Stomach (tissue), 8 donors: ENCODE measurements at regions not wholly inside any gene's neighbourhood (a gene's known extent, or its start where the extent isn't known, plus 50 kb on each side); places are given as distances from the start of the nearest gene placed in this dataset.

ENCODE experiments used
- DNase-seq, 2 donors: peaks; one replicate each; pipeline versions ENCODE4 v3.0.0 to v3.0.0-alpha.2; 2013 to 2019
- H3K27ac ChIP-seq, 5 donors: fragments of 200-600 bp in 4 of 5; sonication (generic) in 4 of 5; one replicate each; pipeline ENCODE4 v1.5.1; 2013 to 2019; ENCODE audit warnings: mild to moderate bottlenecking in 1 of 5, moderate library complexity in 1 of 5
- H3K27me3 ChIP-seq, 3 donors: fragments of 200-600 bp; sonication (generic); one replicate each; pipeline ENCODE4 v1.5.1; 2017 to 2019; ENCODE audit warnings: mixed run types in 1 of 3
- H3K36me3 ChIP-seq, 4 donors: fragments of 200-600 bp; sonication (generic); 1 replicate in 3 of 4; 2 replicates in 1 of 4; pipeline ENCODE4 v1.5.1; 2016 to 2019
- H3K4me1 ChIP-seq, 4 donors: fragments of 200-600 bp; sonication (generic); one replicate each; pipeline ENCODE4 v1.5.1; 2016 to 2019
- H3K4me3 ChIP-seq, 4 donors: fragments of 200-600 bp; sonication (generic) in 3 of 4; one replicate each; pipeline ENCODE4 v1.5.1; 2016 to 2019; ENCODE audit warnings: mild to moderate bottlenecking in 1 of 4
- H3K9me3 ChIP-seq, 4 donors: fragments of 200-600 bp; sonication (generic); one replicate each; pipeline ENCODE4 v1.5.1; 2016 to 2019
- EP300 ChIP-seq: sonication (generic); formaldehyde crosslinking; IDR thresholded peaks from one replicate; pipeline ENCODE4 v1.6.1; 2017; ENCODE audit warnings: antibody characterized with exemption
- POLR2A ChIP-seq, 4 donors: fragments of 450-650 bp; IDR thresholded peaks; one replicate each; pipeline ENCODE4 v1.6.1; 2016; ENCODE audit warnings: antibody characterized with exemption in 4 of 4, control low read depth in 2 of 4, mild to moderate bottlenecking in 1 of 4, moderate library complexity in 1 of 4
- POLR2AphosphoS5 ChIP-seq, 3 donors: sonication (generic); formaldehyde crosslinking; IDR thresholded peaks; one replicate each; pipeline ENCODE4 v1.6.1; 2016; ENCODE audit warnings: antibody characterized with exemption in 3 of 3
- WGBS, 5 donors: extraction: QIAGEN DNeasy Blood & Tissue Kit in 3 of 5; methylation state at CpG; one replicate each; pipeline versions ENCODE4 v1.1.5 to v1.1.7; 2013 to 2018; 5-methylcytosine and 5-hydroxymethylcytosine counted together
- intact Hi-C: fragments of 100-400 bp; cut with DNase I; formaldehyde crosslinking; loops from one replicate; pipeline ENCODE4 v1.15.1; 2023; ENCODE audit warnings: low total_unique reads
- TF ChIP-seq, protein P1 (sequence below), 7 experiments: fragments of 450-650 bp in 4 of 7; fragments of 200-600 bp in 3 of 7; sonication (generic) in 3 of 7; IDR thresholded peaks; one replicate each; pipeline ENCODE4 v1.5.1; 2016 to 2019; ENCODE audit warnings: antibody characterized with exemption in 7 of 7, control low read depth in 2 of 7, mild to moderate bottlenecking in 1 of 7
- donor health status: healthy with polysubstance abuse.
- donor health status: Bipolar disorder and iron deficiency.
- donor health status: healthy.

DNA sequence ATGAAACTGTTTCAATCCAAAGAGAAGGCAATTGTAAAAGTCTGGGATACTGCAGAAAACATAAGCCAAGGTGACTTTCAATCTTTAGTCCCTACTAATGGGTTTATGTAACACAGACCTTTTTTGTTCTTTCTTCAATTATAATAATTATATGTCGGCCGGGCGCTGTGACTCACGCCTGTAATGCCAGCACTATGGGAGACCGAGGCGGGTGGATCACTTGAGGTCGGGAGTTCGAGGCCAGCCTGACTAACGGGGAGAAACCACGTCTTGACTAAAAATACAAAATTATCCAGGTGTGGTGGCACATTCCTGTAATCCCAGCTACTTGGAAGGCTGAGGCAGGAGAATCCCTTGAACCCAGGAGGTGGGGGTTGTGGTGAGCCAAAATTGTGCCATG, 489.8 kb upstream of the CTSO start:
- no peaks in the 10 kb centered on the region for H3K4me1 ChIP-seq
- intact Hi-C loops, result no loop called here
- no peaks in the 10 kb centered on the region for H3K36me3 ChIP-seq
- H3K9me3 ChIP-seq, result no peaks in the 10 kb centered on the region
- no peak for DNase-seq
- TF ChIP-seq POLR2AphosphoS5 (IDR thresholded peaks at IDR 0.05) (no peak), POLR2A (IDR thresholded peaks at IDR 0.05) (no peak)
- no peaks in the 10 kb centered on the region for H3K27me3 ChIP-seq
- H3K4me3 ChIP-seq, result no peak overlapping the region
- H3K27ac ChIP-seq, result no peak overlapping the region
- WGBS, 5 donors, result 87 to 95% (median 94%) methylated on average over 10 of the region's 10 CpGs

DNA sequence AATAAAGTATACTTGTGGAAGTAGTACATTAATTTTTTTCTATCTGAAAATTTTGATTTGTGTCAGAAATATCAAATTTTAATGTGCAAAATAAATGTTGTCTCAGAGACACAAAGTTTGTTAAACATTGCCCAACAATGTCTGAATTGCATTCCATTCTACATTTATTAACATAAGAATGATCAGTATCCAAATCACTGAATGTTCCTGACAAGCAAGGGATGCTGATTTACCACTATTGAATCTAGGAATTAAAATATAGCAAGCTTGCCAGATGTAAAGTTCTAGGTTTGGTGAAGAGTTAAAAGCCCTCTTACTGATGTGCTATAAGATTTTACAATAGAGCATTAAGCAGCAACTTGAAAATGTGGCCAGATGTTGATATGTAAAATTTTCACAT, 489.2 kb upstream of the CTSO start:
- Histone ChIP-seq H3K27ac (no peak overlapping the region), H3K27me3 (no peaks in the 10 kb centered on the region), H3K36me3 (no peaks in the 10 kb centered on the region), H3K4me3 (no peak overlapping the region), H3K9me3 (no peaks in the 10 kb centered on the region), H3K4me1 (no peaks in the 10 kb centered on the region)
- no peak for TF ChIP-seq POLR2A (IDR thresholded peaks at IDR 0.05)
- TF ChIP-seq, protein P1, sequence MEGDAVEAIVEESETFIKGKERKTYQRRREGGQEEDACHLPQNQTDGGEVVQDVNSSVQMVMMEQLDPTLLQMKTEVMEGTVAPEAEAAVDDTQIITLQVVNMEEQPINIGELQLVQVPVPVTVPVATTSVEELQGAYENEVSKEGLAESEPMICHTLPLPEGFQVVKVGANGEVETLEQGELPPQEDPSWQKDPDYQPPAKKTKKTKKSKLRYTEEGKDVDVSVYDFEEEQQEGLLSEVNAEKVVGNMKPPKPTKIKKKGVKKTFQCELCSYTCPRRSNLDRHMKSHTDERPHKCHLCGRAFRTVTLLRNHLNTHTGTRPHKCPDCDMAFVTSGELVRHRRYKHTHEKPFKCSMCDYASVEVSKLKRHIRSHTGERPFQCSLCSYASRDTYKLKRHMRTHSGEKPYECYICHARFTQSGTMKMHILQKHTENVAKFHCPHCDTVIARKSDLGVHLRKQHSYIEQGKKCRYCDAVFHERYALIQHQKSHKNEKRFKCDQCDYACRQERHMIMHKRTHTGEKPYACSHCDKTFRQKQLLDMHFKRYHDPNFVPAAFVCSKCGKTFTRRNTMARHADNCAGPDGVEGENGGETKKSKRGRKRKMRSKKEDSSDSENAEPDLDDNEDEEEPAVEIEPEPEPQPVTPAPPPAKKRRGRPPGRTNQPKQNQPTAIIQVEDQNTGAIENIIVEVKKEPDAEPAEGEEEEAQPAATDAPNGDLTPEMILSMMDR (IDR thresholded peaks at IDR 0.05), result no peak
- TF ChIP-seq POLR2AphosphoS5 (IDR thresholded peaks at IDR 0.05), result no peak
- TF ChIP-seq EP300, result no peak
- intact Hi-C loops, result no loop called here
- no peak for DNase-seq

DNA sequence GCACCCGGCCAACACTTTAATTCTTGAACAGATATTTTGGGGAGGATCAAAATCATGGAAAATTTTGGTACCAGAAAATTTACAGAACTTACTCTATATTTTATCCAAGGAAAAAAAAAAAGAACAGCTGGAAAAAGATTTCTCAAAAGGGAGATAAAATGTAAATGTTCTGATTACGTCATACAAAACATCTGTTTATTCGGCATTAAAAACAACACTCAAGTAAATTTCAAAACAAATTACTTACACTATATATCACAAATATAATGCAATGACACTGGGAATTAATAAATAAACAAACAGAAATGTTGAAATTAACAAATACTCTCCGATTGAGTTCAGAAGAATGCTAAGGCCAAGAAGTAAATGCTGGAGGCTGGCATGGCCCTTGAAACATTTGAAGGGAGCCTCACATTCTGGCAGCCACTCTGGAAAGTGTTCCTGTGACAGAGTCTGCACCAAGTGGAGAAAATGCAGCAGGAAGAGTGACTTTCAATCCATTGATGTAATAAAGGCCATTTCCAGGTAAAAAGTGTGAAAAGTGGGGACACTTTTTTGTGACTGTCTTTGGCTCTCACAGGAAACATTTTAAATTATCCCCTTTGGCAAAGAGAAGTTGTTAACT, 486.0 kb upstream of the CTSO start:
- H3K27ac ChIP-seq, result no peak overlapping the region
- TF ChIP-seq, protein P1 (IDR thresholded peaks at IDR 0.05), result no peak
- no peak for TF ChIP-seq POLR2AphosphoS5 (IDR thresholded peaks at IDR 0.05)
- TF ChIP-seq EP300, result no peak
- no peak for TF ChIP-seq POLR2A (IDR thresholded peaks at IDR 0.05)
- no peaks in the 10 kb centered on the region for H3K27me3 ChIP-seq
- intact Hi-C loops, result no loop called here
- H3K36me3 ChIP-seq, result no peaks in the 10 kb centered on the region
- 71 to 87% (median 82%) methylated on average over 4 of the region's 4 CpGs for WGBS, 5 donors
- H3K4me3 ChIP-seq, result no peak overlapping the region
- no peak for DNase-seq
- no peaks in the 10 kb centered on the region for H3K9me3 ChIP-seq
- H3K4me1 ChIP-seq, result no peaks in the 10 kb centered on the region

DNA sequence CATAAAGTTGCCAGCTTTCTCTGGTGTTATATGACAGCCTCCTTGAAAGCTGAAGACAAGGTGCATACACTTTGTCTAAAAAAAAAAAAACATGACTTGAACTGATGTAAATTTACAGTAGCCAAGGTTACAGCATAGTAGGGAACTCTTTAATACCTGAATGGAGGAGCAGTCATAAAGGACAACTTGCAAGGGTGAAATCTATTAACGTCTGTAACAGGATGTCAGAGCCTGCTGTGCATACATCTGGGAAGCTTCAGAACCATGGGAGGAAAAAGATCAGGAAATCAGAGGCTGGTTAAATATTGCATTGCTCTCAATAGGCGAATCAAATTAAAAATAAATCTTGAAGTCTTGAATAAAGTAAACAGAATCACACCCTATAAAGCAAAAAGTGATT, 484.0 kb upstream of the CTSO start:
- Histone ChIP-seq H3K27ac (no peak overlapping the region), H3K4me3 (no peak overlapping the region), H3K4me1 (no peaks in the 10 kb centered on the region), H3K27me3 (no peaks in the 10 kb centered on the region), H3K9me3 (no peaks in the 10 kb centered on the region), H3K36me3 (no peaks in the 10 kb centered on the region)
- intact Hi-C loops, result no loop called here
- TF ChIP-seq, protein P1 (IDR thresholded peaks at IDR 0.05), result no peak
- no peak for DNase-seq
- WGBS, 5 donors, result 7 to 35% (median 23%) methylated on average over 2 of the region's 2 CpGs

DNA sequence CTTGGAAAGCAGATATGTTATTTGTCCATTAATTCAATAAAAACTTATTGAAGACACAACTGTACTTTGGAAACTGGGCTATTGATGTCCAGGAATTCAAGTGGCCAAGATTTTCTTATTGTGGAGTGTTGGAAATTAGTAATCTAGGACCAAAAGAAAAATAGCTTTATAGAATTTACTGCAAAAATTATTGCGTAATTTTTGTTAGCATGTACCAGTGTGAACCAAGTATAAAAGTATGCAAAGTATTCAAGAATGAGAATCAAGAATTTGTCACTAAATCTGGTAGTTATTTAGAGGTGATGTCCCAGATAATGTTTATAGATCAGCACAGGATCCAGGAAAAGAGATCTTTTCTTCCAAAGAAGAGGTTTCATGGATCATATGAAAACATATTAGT, 468.9 kb upstream of the CTSO start:
- DNase-seq, result no peak
- WGBS, 5 donors, result 88 to 99% (median 91%) methylated on average over 1 of the region's 1 CpG
- intact Hi-C loops, result no loop called here
- Histone ChIP-seq H3K4me1 (no peaks in the 10 kb centered on the region), H3K36me3 (no peaks in the 10 kb centered on the region), H3K27me3 (no peaks in the 10 kb centered on the region), H3K9me3 (no peaks in the 10 kb centered on the region), H3K4me3 (no peak overlapping the region), H3K27ac (no peak overlapping the region)
- TF ChIP-seq POLR2A (IDR thresholded peaks at IDR 0.05) (no peak), EP300 (no peak), POLR2AphosphoS5 (IDR thresholded peaks at IDR 0.05) (no peak)
- TF ChIP-seq, protein P1 (IDR thresholded peaks at IDR 0.05), result no peak
